ENCODE measurements at regions not wholly inside any gene's neighbourhood (a gene's known extent, or its start where the extent isn't known, plus 50 kb on each side); places are given as distances from the start of the nearest gene placed in this dataset.

- no peak overlapping the region for H3K27ac ChIP-seq (ENCODE audit: low read depth in 1 of 2, low read length in 2 of 2)
- H3K36me3 ChIP-seq (replicated peaks in 1 of 2; ENCODE audit: control insufficient read depth in 1 of 2, insufficient read depth in 2 of 2, low read length in 2 of 2): no peaks in the 10 kb centered on the region
- H3K9me3 Mint-ChIP-seq: peaks cover 7 to 26% (median 15%) of the 10 kb centered on the region in 7 donors
- H3K36me3 Mint-ChIP-seq: no peaks in the 10 kb centered on the region
- H4K20me1 ChIP-seq (ENCODE audit: insufficient read depth, low read length): no peaks in the 10 kb centered on the region
- no peak overlapping the region for H3K4me3 Mint-ChIP-seq
- no peaks in the 10 kb centered on the region for H3K27me3 ChIP-seq (ENCODE audit: control insufficient read depth in 2 of 2, insufficient read depth in 2 of 2, low read length in 2 of 2)
- H3K27me3 Mint-ChIP-seq (ENCODE audit: low read depth in 3 of 3): peaks cover 0 to 4% (median 2%) of the 10 kb centered on the region in 3 donors
- DNase-seq: no peak
- no peaks in the 10 kb centered on the region for H3K79me2 ChIP-seq (ENCODE audit: insufficient read depth, low read length)
- H3K4me3 ChIP-seq (replicated peaks in 1 of 3; ENCODE audit: low read depth in 2 of 3, low read length in 3 of 3): no peak overlapping the region
- no peak overlapping the region for H3K9ac ChIP-seq (ENCODE audit: insufficient read depth, low read length, poor library complexity, severe bottlenecking)
- WGBS (ENCODE audit: insufficient coverage): 96% methylated on average over 11 of the region's 12 CpGs
- H3K27ac Mint-ChIP-seq: peak overlapping the region in 1 of 7 donors; percentile 9
- no peak overlapping the region for H2AFZ ChIP-seq (ENCODE audit: insufficient read depth, low read depth, low read length, poor library complexity, severe bottlenecking)
- peaks cover 0 to 18% of the 10 kb centered on the region in 2 donors for H3K9me3 ChIP-seq (replicated peaks in 1 of 2; ENCODE audit: control insufficient read depth in 1 of 2, insufficient read depth in 1 of 2, low read length in 2 of 2)
- H3K4me2 ChIP-seq (replicated peaks; ENCODE audit: extremely low read depth, low read length, poor library complexity, severe bottlenecking): no peak overlapping the region
- H3K4me1 ChIP-seq (ENCODE audit: control insufficient read depth in 1 of 2, insufficient read depth in 2 of 2, low read length in 2 of 2): no peaks in the 10 kb centered on the region
- H3K4me1 Mint-ChIP-seq: no peaks in the 10 kb centered on the region
- TF ChIP-seq, protein P1, sequence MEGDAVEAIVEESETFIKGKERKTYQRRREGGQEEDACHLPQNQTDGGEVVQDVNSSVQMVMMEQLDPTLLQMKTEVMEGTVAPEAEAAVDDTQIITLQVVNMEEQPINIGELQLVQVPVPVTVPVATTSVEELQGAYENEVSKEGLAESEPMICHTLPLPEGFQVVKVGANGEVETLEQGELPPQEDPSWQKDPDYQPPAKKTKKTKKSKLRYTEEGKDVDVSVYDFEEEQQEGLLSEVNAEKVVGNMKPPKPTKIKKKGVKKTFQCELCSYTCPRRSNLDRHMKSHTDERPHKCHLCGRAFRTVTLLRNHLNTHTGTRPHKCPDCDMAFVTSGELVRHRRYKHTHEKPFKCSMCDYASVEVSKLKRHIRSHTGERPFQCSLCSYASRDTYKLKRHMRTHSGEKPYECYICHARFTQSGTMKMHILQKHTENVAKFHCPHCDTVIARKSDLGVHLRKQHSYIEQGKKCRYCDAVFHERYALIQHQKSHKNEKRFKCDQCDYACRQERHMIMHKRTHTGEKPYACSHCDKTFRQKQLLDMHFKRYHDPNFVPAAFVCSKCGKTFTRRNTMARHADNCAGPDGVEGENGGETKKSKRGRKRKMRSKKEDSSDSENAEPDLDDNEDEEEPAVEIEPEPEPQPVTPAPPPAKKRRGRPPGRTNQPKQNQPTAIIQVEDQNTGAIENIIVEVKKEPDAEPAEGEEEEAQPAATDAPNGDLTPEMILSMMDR (IDR thresholded peaks at IDR 0.05): no peak
- intact Hi-C loops (cut with micrococcal nuclease): no loop called here
Observed at GRCh38 chr14:101215927-101216326, 312.4 kb upstream of the RTL1 start.

- Mint-ChIP-seq H3K27ac (no peak overlapping the region), H3K4me1 (no peaks in the 10 kb centered on the region), H3K4me3 (no peak overlapping the region), H3K27me3 (ENCODE audit: low read depth in 3 of 3) (peaks cover 0 to 4% (median 2%) of the 10 kb centered on the region in 3 donors), H3K36me3 (no peaks in the 10 kb centered on the region), H3K9me3 (peaks cover 7 to 23% (median 14%) of the 10 kb centered on the region in 7 donors)
- H3K27me3 ChIP-seq (ENCODE audit: control insufficient read depth in 2 of 2, insufficient read depth in 2 of 2, low read length in 2 of 2): no peaks in the 10 kb centered on the region
- H3K9me3 ChIP-seq (replicated peaks in 1 of 2; ENCODE audit: control insufficient read depth in 1 of 2, insufficient read depth in 1 of 2, low read length in 2 of 2): peaks cover 0 to 18% of the 10 kb centered on the region in 2 donors
- intact Hi-C loops (cut with micrococcal nuclease): no loop called here
- H3K4me2 ChIP-seq (replicated peaks; ENCODE audit: extremely low read depth, low read length, poor library complexity, severe bottlenecking): no peak overlapping the region
- no peaks in the 10 kb centered on the region for H3K36me3 ChIP-seq (replicated peaks in 1 of 2; ENCODE audit: control insufficient read depth in 1 of 2, insufficient read depth in 2 of 2, low read length in 2 of 2)
- H3K4me1 ChIP-seq (ENCODE audit: control insufficient read depth in 1 of 2, insufficient read depth in 2 of 2, low read length in 2 of 2): no peaks in the 10 kb centered on the region
- no peak overlapping the region for H3K27ac ChIP-seq (ENCODE audit: low read depth in 1 of 2, low read length in 2 of 2)
- no CpG with 5 or more reads among the region's 9 CpGs for WGBS (ENCODE audit: insufficient coverage)
- no peaks in the 10 kb centered on the region for H3K79me2 ChIP-seq (ENCODE audit: insufficient read depth, low read length)
- H4K20me1 ChIP-seq (ENCODE audit: insufficient read depth, low read length): no peaks in the 10 kb centered on the region
- no peak overlapping the region for H3K9ac ChIP-seq (ENCODE audit: insufficient read depth, low read length, poor library complexity, severe bottlenecking)
- TF ChIP-seq, protein P1 (IDR thresholded peaks at IDR 0.05): no peak
- H3K4me3 ChIP-seq (replicated peaks in 1 of 3; ENCODE audit: low read depth in 2 of 3, low read length in 3 of 3): no peak overlapping the region
- DNase-seq: no peak
- no peak overlapping the region for H2AFZ ChIP-seq (ENCODE audit: insufficient read depth, low read depth, low read length, poor library complexity, severe bottlenecking)
Observed at GRCh38 chr14:101216366-101217079, 313.0 kb upstream of the RTL1 start.

Measured in CD14-positive monocyte (primary cell).